ENCODE measurements at regions not wholly inside any gene's neighbourhood (a gene's known extent, or its start where the extent isn't known, plus 50 kb on each side); places are given as distances from the start of the nearest gene placed in this dataset.

GRCh38 chr6:148222376-148222775, 120.3 kb upstream of the SASH1 start:
- Histone ChIP-seq H2BK20ac (ENCODE audit: low read depth, low read length) (no peak overlapping the region), H4K8ac (ENCODE audit: low read depth in 2 of 2, low read length in 2 of 2) (no peak overlapping the region), H4K20me1 (ENCODE audit: insufficient read depth, low read length) (no peaks in the 10 kb centered on the region), H3K4me1 (ENCODE audit: control insufficient read depth, insufficient read depth, low read length) (peaks cover 13% of the 10 kb centered on the region), H3K4me3 (ENCODE audit: insufficient read depth, low read depth, low read length) (no peak overlapping the region), H3K4ac (ENCODE audit: low read depth, low read length) (no peak overlapping the region), H2AK9ac (replicated peaks; ENCODE audit: low read depth, low read length, poor library complexity) (no peak overlapping the region), H3K18ac (ENCODE audit: low read depth, low read length) (no peak overlapping the region), H3K79me1 (ENCODE audit: low read depth in 1 of 2, low read length in 2 of 2) (no peaks in the 10 kb centered on the region), H2AFZ (replicated peaks; ENCODE audit: low read length, poor library complexity) (no peak overlapping the region), H3K4me2 (ENCODE audit: low read depth, low read length) (no peak overlapping the region), H3K14ac (replicated peaks; ENCODE audit: low read depth, low read length) (no peak overlapping the region), H3K36me3 (ENCODE audit: control insufficient read depth, insufficient read depth, low read length) (no peaks in the 10 kb centered on the region), H3K23ac (ENCODE audit: low read depth, low read length) (no peak overlapping the region), H2BK15ac (ENCODE audit: low read depth, low read length) (no peak overlapping the region), H3K9ac (ENCODE audit: low read depth, low read length) (no peak overlapping the region), H3K9me1 (ENCODE audit: insufficient read depth, low read length) (no peaks in the 10 kb centered on the region), H2BK120ac (ENCODE audit: low read depth, low read length) (no peak overlapping the region), H3K27ac (ENCODE audit: insufficient read depth, low read length) (no peak overlapping the region), H3K27me3 (ENCODE audit: control insufficient read depth, insufficient read depth, low read length) (no peaks in the 10 kb centered on the region), H3K56ac (ENCODE audit: extremely low read depth, insufficient read depth, low read length) (no peak overlapping the region), H2BK5ac (ENCODE audit: low read depth, low read length, poor library complexity, severe bottlenecking) (no peak overlapping the region), H4K91ac (ENCODE audit: insufficient read depth, low read depth, low read length) (no peak overlapping the region), H2AK5ac (ENCODE audit: low read depth, low read length) (no peak overlapping the region), H4K5ac (ENCODE audit: low read depth, low read length) (no peak overlapping the region), H3K9me3 (ENCODE audit: control insufficient read depth, insufficient read depth, low read length) (no peaks in the 10 kb centered on the region)
- no peak for ATAC-seq (ENCODE audit: low read depth)
- DNase-seq: no peak
- dilution Hi-C loops (cut with HindIII; ENCODE audit: low sequenced_read_pairs, unreplicated experiment): no loop called here
- POLR2A ChIA-PET (ENCODE audit: unreplicated experiment): no interaction called here
- WGBS, 2 experiments (ENCODE audit: extremely low coverage in 2 of 2, insufficient read length in 1 of 2): no CpG with 5 or more reads among the region's 3 CpGs
- CTCF ChIA-PET: no interaction called here
- BruUV-seq (replicated peaks): no TSS peak
- TF ChIP-seq FOS (IDR thresholded peaks at IDR 0.05; ENCODE audit: low read depth, low read length): no peak
- TF ChIP-seq SMC3 (IDR thresholded peaks at IDR 0.05; ENCODE audit: low read depth, low read length): no peak
- no peak for TF ChIP-seq RFX5 (IDR thresholded peaks at IDR 0.05; ENCODE audit: low read depth, low read length)
- TF ChIP-seq BHLHE40 (IDR thresholded peaks at IDR 0.05; ENCODE audit: low read depth, low read length): no peak
- TF ChIP-seq USF2 (IDR thresholded peaks at IDR 0.05; ENCODE audit: low read depth, low read length): no peak
- no peak for TF ChIP-seq CEBPB (IDR thresholded peaks at IDR 0.05; ENCODE audit: low read depth, low read length)
- TF ChIP-seq RCOR1 (IDR thresholded peaks at IDR 0.05; ENCODE audit: insufficient replicate concordance, low read length): no peak
- no peak for TF ChIP-seq RAD21 (IDR thresholded peaks at IDR 0.05; ENCODE audit: low read length)
- no peak for TF ChIP-seq POLR2A (IDR thresholded peaks at IDR 0.05; ENCODE audit: low read depth, low read length)
- no peak for TF ChIP-seq CHD1 (IDR thresholded peaks at IDR 0.05; ENCODE audit: low read depth, low read length)
- no peak for TF ChIP-seq ELK1 (IDR thresholded peaks at IDR 0.05; ENCODE audit: borderline replicate concordance, low read depth, low read length)
- TF ChIP-seq MXI1 (IDR thresholded peaks at IDR 0.05; ENCODE audit: borderline replicate concordance, low read depth, low read length): no peak
- no peak for TF ChIP-seq MAZ (IDR thresholded peaks at IDR 0.05; ENCODE audit: borderline replicate concordance, low read depth, low read length)
- TF ChIP-seq, protein P1, sequence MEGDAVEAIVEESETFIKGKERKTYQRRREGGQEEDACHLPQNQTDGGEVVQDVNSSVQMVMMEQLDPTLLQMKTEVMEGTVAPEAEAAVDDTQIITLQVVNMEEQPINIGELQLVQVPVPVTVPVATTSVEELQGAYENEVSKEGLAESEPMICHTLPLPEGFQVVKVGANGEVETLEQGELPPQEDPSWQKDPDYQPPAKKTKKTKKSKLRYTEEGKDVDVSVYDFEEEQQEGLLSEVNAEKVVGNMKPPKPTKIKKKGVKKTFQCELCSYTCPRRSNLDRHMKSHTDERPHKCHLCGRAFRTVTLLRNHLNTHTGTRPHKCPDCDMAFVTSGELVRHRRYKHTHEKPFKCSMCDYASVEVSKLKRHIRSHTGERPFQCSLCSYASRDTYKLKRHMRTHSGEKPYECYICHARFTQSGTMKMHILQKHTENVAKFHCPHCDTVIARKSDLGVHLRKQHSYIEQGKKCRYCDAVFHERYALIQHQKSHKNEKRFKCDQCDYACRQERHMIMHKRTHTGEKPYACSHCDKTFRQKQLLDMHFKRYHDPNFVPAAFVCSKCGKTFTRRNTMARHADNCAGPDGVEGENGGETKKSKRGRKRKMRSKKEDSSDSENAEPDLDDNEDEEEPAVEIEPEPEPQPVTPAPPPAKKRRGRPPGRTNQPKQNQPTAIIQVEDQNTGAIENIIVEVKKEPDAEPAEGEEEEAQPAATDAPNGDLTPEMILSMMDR (conservative IDR thresholded peaks at IDR 0.05; ENCODE audit: low read depth, low read length): no peak
- TF ChIP-seq NFE2L2 (IDR thresholded peaks at IDR 0.05; ENCODE audit: low read depth, low read length): no peak
- no peak for TF ChIP-seq MAFK (IDR thresholded peaks at IDR 0.05; ENCODE audit: low read depth, low read length)
- intact Hi-C loops (cut with micrococcal nuclease): no loop called here
- in situ Hi-C loops (cut with MboI; ENCODE audit: low sequenced_read_pairs): no loop called here

All from IMR-90 (cell line).